Coronary artery (tissue), 2 donors: ENCODE measurements at regions not wholly inside any gene's neighbourhood (a gene's known extent, or its start where the extent isn't known, plus 50 kb on each side); places are given as distances from the start of the nearest gene placed in this dataset.

Experiments used
- DNase-seq: peaks from one replicate; pipeline ENCODE4 v3.0.0-alpha.2; 2017; ENCODE audit warnings: low spot score
- H3K27ac ChIP-seq, 2 donors: fragments of 200-600 bp; sonication (generic); one replicate each; pipeline ENCODE4 v1.5.1; 2016 to 2019
- H3K4me3 ChIP-seq: fragments of 200-600 bp; sonication (generic); 2 replicates; pipeline ENCODE4 v1.5.1; 2016; ENCODE audit warnings: mild to moderate bottlenecking, moderate library complexity
- TF ChIP-seq, protein P1 (sequence below): fragments of 200-600 bp; sonication (generic); IDR thresholded peaks from one replicate; pipeline ENCODE4 v1.5.1; 2019; ENCODE audit warnings: antibody characterized with exemption

DNA sequence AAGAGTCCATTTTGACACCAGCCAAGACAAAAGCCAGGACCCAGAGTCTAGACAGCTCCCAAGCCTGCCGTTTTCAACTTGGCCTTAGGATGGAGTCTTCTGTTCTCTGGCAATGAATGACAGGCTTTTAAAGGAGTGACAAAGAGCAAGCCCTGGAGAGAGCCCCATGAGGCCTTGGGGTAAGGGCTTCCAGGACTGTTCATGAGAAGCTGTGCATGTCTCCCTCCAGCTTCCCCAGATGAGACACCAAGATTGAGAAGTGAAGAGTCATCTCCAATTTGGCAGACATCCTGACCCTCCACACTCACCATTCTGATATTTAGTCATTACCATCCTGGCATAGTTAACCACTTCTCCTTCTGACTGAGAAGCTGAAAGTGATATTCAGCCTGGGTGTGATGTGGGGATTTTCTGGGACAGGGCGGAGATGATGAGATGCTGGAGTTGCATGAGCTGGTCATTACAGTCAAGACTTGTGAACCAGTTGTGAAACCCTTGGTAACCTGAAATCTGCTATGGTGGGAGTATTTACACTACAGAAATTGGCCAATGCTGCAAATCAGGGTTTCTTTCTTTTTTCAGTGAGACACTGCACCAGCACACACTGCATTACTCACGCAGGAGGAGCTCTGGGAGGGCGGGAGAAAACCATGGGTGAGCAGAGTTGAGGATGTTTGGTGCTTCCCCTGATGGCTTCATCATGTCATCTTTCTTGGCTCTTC lies 77.8 kb downstream of the VCPKMT start:
- H3K27ac ChIP-seq = peak overlapping the region in 1 of 2 donors; percentile 10
- TF ChIP-seq, protein P1, sequence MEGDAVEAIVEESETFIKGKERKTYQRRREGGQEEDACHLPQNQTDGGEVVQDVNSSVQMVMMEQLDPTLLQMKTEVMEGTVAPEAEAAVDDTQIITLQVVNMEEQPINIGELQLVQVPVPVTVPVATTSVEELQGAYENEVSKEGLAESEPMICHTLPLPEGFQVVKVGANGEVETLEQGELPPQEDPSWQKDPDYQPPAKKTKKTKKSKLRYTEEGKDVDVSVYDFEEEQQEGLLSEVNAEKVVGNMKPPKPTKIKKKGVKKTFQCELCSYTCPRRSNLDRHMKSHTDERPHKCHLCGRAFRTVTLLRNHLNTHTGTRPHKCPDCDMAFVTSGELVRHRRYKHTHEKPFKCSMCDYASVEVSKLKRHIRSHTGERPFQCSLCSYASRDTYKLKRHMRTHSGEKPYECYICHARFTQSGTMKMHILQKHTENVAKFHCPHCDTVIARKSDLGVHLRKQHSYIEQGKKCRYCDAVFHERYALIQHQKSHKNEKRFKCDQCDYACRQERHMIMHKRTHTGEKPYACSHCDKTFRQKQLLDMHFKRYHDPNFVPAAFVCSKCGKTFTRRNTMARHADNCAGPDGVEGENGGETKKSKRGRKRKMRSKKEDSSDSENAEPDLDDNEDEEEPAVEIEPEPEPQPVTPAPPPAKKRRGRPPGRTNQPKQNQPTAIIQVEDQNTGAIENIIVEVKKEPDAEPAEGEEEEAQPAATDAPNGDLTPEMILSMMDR = no peak
- DNase-seq = no peak
- no peak overlapping the region for H3K4me3 ChIP-seq

DNA sequence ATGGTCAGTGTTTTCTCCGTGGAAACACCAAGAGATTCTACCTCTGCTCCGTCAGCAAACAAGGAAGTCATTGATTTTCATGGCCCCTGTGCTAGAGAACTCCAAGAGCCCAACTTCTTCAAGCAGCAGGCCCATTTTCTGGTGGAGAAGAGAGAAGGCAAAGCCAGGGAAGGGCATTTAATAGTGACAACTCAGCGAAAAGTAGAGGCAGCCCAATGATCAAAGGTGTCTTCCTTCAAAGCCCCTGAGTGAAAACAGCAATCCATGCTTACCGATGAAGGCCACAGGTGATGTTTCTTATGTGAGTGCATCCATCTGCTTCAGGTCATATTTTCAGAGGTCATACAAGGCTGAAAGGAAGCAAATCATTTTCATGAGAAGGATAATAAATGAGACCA lies 77.3 kb downstream of the VCPKMT start:
- DNase-seq = no peak
- no peak overlapping the region for H3K4me3 ChIP-seq
- no peak overlapping the region for H3K27ac ChIP-seq
- TF ChIP-seq, protein P1 = no peak

DNA sequence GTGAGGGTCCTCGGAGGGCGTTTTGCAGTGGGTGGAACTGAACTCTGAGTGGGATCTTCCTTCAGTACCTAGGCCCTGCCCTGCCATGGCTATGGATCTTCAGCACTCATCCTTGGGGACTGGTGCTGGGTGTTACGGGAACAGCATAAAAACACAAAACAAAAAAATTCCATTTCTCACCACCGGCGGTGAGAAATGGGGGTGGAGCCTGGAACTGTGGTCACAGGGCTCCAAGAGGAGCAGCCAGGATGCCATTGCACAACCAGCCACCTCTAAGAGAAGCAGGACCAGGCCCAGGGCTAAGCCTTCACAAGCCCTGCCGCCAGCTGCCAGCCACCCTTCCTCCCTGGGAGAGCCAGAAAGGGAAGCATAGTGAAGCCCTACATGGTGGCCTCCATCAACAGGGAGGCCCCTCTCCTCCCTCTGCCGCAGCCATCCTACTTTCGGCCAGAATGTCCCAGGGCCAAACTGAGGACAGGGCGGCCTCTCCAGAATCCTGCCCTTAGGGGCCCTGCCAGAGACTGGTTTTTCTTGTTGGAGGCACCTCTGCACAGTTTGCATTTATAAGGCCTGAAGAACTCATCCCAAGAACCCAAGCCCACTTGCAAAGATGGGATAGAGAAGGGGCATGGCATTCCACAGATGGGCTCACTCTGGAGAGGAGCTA lies 76.5 kb downstream of the VCPKMT start:
- Histone ChIP-seq H3K27ac (peak overlapping the region in 1 of 2 donors; percentile 70), H3K4me3 (no peak overlapping the region)
- no peak for DNase-seq
- TF ChIP-seq, protein P1 = no peak

DNA sequence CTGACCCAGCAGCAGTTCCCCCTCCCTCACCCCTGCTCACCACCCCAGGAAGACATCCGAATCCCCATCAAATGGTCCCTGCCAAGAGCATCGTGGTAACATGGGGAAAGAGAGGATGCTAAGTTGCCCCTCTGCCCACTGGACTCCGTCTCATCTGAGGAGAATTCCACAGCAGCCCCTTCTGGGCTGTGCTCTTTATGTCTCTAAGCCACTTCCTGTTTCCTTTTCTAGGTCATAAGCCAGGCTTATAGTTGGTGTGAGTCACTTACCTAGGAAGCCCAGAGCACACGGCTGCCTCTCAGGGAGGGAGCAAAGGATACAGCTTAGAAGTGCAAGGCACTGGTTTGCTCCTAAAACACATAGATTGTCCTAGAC lies 76.0 kb downstream of the VCPKMT start:
- DNase-seq = no peak
- Histone ChIP-seq H3K4me3 (no peak overlapping the region), H3K27ac (peak overlapping the region in 1 of 2 donors; percentile 70)
- TF ChIP-seq, protein P1 = no peak

DNA sequence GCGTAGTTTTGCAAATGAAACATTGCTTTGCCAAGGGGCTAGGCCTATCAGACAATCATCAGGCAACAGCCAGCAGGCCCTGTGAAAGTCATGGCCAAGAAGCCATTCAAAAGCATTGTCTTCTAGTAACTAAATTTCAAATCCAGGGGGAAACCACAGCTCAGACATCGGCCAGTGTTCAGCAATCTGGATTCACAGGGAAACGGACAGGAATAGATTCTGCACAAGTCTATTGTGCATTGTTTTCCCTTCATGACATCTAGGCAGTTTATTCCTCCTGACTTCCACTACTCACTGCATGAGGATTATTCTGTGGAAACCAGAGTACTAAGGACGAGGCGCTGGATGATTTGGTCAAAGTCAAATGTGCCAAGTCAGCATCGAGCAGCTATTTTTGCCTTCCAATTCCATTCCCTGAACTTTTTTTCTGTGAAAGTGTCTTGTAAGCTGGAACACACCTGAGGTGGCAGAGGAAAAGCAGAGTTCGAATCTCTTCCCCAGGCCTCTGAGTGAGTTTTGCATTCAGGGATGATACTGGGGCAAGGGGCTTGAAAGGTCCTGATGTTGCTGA lies 75.4 kb downstream of the VCPKMT start:
- H3K27ac ChIP-seq = peak overlapping the region in 1 of 2 donors; percentile 70
- DNase-seq = no peak
- TF ChIP-seq, protein P1 = no peak
- no peak overlapping the region for H3K4me3 ChIP-seq

DNA sequence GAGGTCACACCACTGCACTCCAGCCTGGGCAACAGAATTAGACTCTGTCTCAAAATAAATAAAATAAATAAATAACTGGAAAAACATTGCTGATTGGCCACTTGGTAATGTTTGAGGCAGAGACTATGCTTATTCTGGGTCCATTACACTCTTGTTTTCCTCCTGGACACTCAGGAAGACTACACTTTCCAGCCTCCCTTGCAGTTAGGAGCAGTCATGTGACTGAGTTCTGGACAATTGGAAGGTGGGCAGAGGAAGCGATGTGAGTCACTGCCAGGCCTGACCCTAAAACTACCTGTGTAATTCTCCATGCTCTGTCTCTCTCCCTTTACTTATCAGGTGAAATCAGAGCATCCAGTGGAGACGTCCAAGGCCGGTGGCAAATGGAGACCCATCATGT lies 74.4 kb downstream of the VCPKMT start:
- DNase-seq = no peak
- TF ChIP-seq, protein P1 = no peak
- no peak overlapping the region for H3K4me3 ChIP-seq
- H3K27ac ChIP-seq = no peak overlapping the region
